ES-I3 (cell line): ENCODE measurements at regions not wholly inside any gene's neighbourhood (a gene's known extent, or its start where the extent isn't known, plus 50 kb on each side); places are given as distances from the start of the nearest gene placed in this dataset.
"Not testable (repeated sequence)": the region's sequence is repeated elsewhere in the genome, so short reads cannot be mapped to it uniquely, and the experiment has no call there.

Experiments used
- H3K36me3 ChIP-seq: 2 replicates; pipeline ENCODE4 v1.6.1; 2013; ENCODE audit warnings: mild to moderate bottlenecking, low read length, control low read depth, moderate library complexity; ENCODE audit not compliant: insufficient read depth
- H3K4me1 ChIP-seq: 2 replicates; pipeline ENCODE4 v1.6.1; 2013; ENCODE audit warnings: mild to moderate bottlenecking, control low read depth, low read length; ENCODE audit not compliant: insufficient read depth
- H3K9ac ChIP-seq: 2 replicates; pipeline ENCODE4 v1.6.1; 2013; ENCODE audit warnings: low read depth, mild to moderate bottlenecking, low read length, moderate library complexity
- H3K9me3 ChIP-seq: 2 replicates; pipeline ENCODE4 v1.6.1; 2013; ENCODE audit warnings: mild to moderate bottlenecking, low read length, moderate library complexity; ENCODE audit not compliant: control insufficient read depth, insufficient read depth

DNA sequence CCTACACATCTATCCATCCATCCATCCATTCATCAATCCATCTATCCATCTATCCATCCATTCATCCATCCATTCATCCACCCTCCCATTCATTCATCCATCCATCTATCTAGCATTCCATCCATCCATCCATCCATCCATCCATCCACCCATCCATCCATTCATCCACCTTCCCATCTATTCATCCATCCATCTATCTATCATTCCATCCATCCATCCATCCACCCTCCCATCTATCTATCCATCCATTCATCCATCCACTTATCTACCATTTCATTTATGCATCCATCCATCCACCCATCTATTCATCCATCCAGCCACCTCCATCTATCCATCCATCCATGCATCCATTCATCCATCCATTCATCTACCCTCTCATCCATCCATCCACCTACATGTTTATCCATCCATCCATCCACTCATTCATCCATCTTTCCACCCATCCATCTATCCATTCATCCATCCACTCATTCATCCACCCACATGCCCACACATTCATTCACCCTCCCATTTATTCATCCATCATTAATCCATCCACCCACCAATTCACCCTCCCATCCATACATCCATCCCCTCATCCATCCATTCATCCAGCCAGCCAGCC is 258.5 kb downstream of the CRLF2 start:
- Histone ChIP-seq H3K4me1 (no peaks in the 10 kb centered on the region), H3K36me3 (no peaks in the 10 kb centered on the region), H3K9ac (no peak overlapping the region), H3K9me3 (no peaks in the 10 kb centered on the region)

DNA sequence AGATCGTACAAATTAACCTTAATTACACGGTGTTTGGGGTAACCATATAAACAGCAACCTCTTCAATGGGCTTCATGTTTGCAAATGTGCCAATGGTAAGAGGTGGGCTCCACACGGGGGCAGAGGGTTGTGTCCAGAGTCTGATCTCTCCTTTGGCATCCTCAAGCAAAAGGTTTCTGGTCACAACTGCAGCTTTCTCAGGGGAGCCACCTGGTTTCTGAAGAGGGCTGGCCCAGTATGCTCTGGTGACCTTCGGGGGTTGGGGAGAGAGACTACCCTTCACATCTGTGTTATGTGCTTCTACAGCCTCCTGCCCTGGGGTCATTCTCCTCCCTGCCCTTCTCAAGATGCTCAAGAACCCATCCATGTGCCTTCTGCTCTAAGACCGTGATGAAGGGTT is 259.6 kb downstream of the CRLF2 start:
- Histone ChIP-seq H3K4me1 (no peaks in the 10 kb centered on the region), H3K9me3 (no peaks in the 10 kb centered on the region), H3K36me3 (no peaks in the 10 kb centered on the region), H3K9ac (no peak overlapping the region)

DNA sequence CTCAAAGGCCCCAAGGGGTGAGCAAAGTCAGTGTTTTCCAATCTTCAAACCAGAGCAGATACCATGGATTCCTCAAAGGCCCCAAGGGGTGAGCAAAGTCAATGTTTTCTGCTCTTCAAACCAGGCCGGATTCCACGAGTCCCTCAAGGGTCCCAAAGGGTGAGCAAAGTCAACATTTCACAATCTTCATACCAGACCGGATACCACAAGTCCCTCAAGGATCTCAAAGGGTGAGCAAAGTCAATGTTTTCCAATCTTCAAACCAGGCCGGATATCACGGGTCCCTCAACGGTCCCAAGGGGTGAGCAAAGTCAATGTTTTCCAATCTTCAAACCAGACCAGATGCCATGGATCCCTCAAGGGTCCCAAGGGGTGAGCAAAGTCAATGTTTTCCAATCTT is 265.2 kb downstream of the CRLF2 start:
- not testable (repeated sequence) for H3K9ac ChIP-seq, H3K9me3 ChIP-seq

GRCh38 chrX:943035-943434 is 269.4 kb downstream of the CRLF2 start:
- H3K36me3 ChIP-seq: no peaks in the 10 kb centered on the region
- no peaks in the 10 kb centered on the region for H3K9me3 ChIP-seq
- no peaks in the 10 kb centered on the region for H3K4me1 ChIP-seq
- no peak overlapping the region for H3K9ac ChIP-seq

More for the DNA sequence above, 265.2 kb downstream of the CRLF2 start:
- H3K4me1 ChIP-seq, H3K36me3 ChIP-seq: not testable (repeated sequence)

DNA sequence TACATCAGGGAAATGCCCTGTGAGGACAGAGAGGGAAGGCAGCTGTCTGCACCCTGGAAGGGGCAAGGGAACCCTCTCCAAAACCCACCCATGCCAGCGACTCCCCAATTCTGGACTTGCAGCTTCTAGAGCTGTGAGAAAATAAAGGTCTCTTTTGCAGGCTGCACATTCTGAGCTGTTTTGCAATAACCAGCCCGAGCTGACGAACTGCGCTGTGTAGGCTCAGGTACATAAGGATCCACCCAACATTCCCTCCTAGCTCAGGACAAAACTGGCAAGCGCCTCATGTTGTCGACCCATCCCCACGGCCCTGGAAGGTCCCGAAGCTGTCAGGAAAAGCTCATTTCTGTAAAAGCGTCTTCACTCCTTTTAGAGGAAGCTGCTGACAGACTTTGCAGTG is 271.8 kb downstream of the CRLF2 start:
- H3K4me1 ChIP-seq: no peaks in the 10 kb centered on the region
- H3K9me3 ChIP-seq: no peaks in the 10 kb centered on the region
- H3K36me3 ChIP-seq: no peaks in the 10 kb centered on the region
- no peak overlapping the region for H3K9ac ChIP-seq

- no peaks in the 10 kb centered on the region for H3K36me3 ChIP-seq
- no peak overlapping the region for H3K9ac ChIP-seq
- H3K9me3 ChIP-seq: no peaks in the 10 kb centered on the region
- H3K4me1 ChIP-seq: no peaks in the 10 kb centered on the region
These were observed 275.3 kb downstream of the CRLF2 start for GRCh38 chrX:936979-937769.

- Histone ChIP-seq H3K4me1 (no peaks in the 10 kb centered on the region), H3K9ac (no peak overlapping the region), H3K36me3 (no peaks in the 10 kb centered on the region), H3K9me3 (no peaks in the 10 kb centered on the region)
These were observed 278.8 kb downstream of the CRLF2 start for GRCh38 chrX:933611-934010.

GRCh38 chrX:928606-929005 is 283.8 kb downstream of the CRLF2 start:
- H3K9ac ChIP-seq: no peak overlapping the region
- H3K9me3 ChIP-seq: no peaks in the 10 kb centered on the region
- H3K4me1 ChIP-seq: no peaks in the 10 kb centered on the region
- H3K36me3 ChIP-seq: no peaks in the 10 kb centered on the region

GRCh38 chrX:926991-927390 is 285.5 kb downstream of the CRLF2 start:
- H3K9me3 ChIP-seq: no peaks in the 10 kb centered on the region
- H3K9ac ChIP-seq: no peak overlapping the region
- no peaks in the 10 kb centered on the region for H3K36me3 ChIP-seq
- H3K4me1 ChIP-seq: no peaks in the 10 kb centered on the region

- no peaks in the 10 kb centered on the region for H3K36me3 ChIP-seq
- no peaks in the 10 kb centered on the region for H3K4me1 ChIP-seq
- H3K9me3 ChIP-seq: no peaks in the 10 kb centered on the region
- H3K9ac ChIP-seq: no peak overlapping the region
These were observed 286.4 kb downstream of the CRLF2 start for GRCh38 chrX:926070-926469.

DNA sequence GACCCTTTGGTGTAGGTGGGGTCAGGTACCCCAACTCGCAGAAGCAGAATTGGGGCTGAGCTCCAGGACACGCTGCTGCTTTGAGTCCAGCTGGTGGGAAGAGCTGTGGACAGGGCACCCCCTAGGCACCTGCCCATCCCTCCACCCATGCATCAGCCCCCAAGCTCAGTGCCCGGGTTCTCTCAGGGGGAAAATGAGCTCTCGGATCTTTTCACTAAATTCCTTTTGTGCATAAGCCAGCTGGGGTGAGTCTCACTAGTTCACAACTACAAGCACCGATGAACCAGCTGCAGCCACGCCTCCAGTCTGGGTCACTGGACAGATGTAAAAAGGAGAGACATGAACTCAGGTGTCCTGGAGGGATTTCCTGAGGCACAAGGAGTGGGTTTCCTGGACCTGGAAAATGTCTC is 286.8 kb downstream of the CRLF2 start:
- Histone ChIP-seq H3K36me3 (no peaks in the 10 kb centered on the region), H3K9me3 (no peaks in the 10 kb centered on the region), H3K4me1 (no peaks in the 10 kb centered on the region), H3K9ac (no peak overlapping the region)

DNA sequence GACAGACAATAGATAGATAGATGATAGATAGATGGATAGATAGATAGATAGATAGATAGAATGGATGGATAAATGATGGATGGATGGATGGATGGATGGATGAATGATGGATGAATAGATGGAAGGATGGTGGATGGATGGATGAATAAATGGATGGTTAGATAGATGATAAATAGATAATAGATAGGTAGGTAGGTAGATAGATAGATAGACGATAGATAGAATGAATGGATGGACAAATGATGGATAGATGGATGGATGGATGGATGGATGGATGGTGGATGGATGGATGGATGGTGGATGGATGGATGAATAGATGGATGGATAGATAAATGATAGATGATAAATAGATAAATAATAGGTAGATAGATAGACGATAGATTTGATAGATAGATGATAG is 287.4 kb downstream of the CRLF2 start:
- Histone ChIP-seq H3K36me3 (no peaks in the 10 kb centered on the region), H3K9ac (no peak overlapping the region), H3K4me1 (no peaks in the 10 kb centered on the region), H3K9me3 (no peaks in the 10 kb centered on the region)

GRCh38 chrX:924017-924416 is 288.4 kb downstream of the CRLF2 start:
- Histone ChIP-seq H3K36me3 (no peaks in the 10 kb centered on the region), H3K9me3 (no peaks in the 10 kb centered on the region), H3K4me1 (no peaks in the 10 kb centered on the region), H3K9ac (no peak overlapping the region)

DNA sequence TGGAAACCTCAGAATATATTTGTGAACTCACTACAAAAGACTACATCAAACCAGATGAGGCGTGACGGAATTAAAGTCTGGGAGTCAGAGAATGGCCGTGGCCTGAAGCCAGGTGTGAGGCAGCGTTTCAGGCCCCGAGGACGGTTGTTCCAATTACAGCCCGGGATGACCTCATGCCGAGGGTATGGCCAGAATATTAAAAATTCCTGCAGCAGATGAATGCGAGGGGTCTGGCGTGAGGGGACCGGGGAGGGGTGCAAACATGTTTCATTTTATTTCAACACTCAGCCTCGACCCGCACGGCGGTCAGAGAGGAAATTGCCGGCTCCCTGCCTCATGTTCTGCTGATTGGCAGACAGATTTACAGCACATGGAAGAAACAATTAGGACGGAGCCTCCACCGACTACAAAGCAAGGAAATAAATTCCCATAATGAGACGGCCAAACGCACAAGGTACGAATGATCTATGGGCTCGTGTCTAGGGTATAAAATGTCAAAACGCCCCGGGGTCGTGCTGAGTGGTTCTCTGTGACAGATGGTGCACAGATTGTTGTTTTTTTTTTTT is 289.7 kb downstream of the SHOX start:
- H3K4me1 ChIP-seq: no peaks in the 10 kb centered on the region
- H3K9me3 ChIP-seq: no peaks in the 10 kb centered on the region
- no peak overlapping the region for H3K9ac ChIP-seq
- no peaks in the 10 kb centered on the region for H3K36me3 ChIP-seq

DNA sequence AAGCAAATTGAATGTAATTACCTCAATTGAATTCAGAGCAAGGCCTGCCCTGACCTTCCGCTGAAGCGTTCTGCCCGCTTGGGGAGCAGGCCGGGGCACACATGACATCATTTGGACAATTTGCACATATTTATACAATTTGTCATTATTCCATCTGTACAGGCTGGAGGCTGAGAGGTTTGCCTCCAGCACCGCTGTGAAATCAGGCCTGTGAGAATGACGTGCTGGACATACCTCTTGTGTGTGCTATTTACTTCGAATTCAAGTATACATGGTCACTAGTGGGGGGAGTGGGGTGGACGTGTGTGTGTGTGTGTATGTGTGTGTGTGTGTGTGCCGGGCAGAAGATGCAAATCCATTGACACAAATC is 285.6 kb downstream of the SHOX start:
- Histone ChIP-seq H3K36me3 (no peaks in the 10 kb centered on the region), H3K9ac (no peak overlapping the region), H3K4me1 (no peaks in the 10 kb centered on the region), H3K9me3 (no peaks in the 10 kb centered on the region)
